Loucy (cell line): ENCODE measurements at regions not wholly inside any gene's neighbourhood (a gene's known extent, or its start where the extent isn't known, plus 50 kb on each side); places are given as distances from the start of the nearest gene placed in this dataset.

Experiments used
- EZH2phosphoT487 ChIP-seq: fragments of 200-600 bp; IDR thresholded peaks from 2 replicates; pipeline ENCODE4 v1.6.1; 2018; ENCODE audit warnings: antibody characterized with exemption, mild to moderate bottlenecking, moderate library complexity, borderline replicate concordance
- TF ChIP-seq, protein P1 (sequence below): fragments of 200-600 bp; sonication (generic); conservative IDR thresholded peaks from 2 replicates; pipeline ENCODE4 v1.5.1; 2014; ENCODE audit warnings: mild to moderate bottlenecking, antibody characterized with exemption, low read length

DNA sequence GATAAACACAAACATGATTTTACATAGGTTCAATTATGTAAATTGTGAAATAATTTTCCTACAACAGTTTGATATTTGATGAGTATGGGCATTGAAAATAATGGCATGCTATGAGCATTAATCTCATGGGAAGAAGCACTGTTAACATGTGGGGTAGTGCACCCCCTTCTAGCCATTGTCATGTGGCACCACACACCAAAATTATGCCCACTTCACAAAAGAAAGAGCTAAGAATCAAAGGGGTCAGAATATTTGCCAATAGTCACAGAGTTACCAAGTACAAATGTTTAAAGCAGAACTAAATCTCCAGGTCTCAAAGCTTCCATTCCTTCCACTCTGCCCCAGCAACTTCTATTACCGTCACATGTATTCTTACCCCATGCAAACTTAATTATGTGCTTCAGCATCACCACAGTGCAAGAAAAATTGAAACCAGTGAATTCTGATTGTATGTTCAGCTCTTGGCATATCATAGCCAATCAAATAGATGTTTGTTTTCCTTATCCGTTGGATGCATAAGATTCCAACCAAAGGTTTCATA lies 1273.8 kb downstream of the FAM181B start:
- TF ChIP-seq, protein P1, sequence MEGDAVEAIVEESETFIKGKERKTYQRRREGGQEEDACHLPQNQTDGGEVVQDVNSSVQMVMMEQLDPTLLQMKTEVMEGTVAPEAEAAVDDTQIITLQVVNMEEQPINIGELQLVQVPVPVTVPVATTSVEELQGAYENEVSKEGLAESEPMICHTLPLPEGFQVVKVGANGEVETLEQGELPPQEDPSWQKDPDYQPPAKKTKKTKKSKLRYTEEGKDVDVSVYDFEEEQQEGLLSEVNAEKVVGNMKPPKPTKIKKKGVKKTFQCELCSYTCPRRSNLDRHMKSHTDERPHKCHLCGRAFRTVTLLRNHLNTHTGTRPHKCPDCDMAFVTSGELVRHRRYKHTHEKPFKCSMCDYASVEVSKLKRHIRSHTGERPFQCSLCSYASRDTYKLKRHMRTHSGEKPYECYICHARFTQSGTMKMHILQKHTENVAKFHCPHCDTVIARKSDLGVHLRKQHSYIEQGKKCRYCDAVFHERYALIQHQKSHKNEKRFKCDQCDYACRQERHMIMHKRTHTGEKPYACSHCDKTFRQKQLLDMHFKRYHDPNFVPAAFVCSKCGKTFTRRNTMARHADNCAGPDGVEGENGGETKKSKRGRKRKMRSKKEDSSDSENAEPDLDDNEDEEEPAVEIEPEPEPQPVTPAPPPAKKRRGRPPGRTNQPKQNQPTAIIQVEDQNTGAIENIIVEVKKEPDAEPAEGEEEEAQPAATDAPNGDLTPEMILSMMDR, result no peak
- TF ChIP-seq EZH2phosphoT487, result no peak
